ENCODE measurements at regions not wholly inside any gene's neighbourhood (a gene's known extent, or its start where the extent isn't known, plus 50 kb on each side); places are given as distances from the start of the nearest gene placed in this dataset.

DNA sequence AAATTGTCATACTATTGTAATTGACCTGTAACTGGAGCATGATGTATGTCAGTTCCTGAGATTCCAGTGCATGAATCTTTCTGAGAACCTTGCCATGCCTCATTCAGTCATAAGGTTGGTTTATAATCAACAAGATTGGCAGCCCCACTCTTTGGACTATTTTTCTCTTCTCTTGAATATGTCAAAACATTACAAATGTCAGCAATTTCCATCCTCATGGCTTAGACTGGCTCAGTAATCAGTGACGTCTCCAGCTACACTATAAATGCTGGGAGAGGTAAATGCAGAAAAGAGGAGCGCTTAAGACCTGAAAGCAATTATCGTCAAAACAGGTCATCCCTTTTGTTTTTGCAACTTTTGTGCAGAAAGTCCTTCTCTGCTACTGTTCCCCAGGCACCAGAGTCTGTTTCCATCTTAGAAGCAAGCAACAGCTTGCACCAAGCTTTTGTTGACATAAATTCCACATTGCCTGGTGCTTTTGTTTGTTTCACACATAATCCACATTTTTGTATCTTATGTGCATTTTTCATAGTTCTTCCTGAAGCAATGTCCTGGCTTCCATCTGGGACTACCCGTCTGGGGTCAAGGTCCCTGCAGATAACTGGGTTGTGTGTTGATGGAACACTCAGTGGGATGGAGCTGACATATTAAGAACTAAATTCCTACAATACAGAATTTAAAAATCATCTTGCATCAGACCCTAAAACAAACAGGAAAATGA lies 149.8 kb downstream of the OSR1 start:
- no peak for DNase-seq
- no peak for TF ChIP-seq CTCF (IDR thresholded peaks at IDR 0.05; ENCODE audit: low read depth, low read length)
- H3K4me3 ChIP-seq (ENCODE audit: low read depth, low read length) = no peak overlapping the region
- no peaks in the 10 kb centered on the region for H3K4me1 ChIP-seq
- H3K36me3 ChIP-seq = no peaks in the 10 kb centered on the region
- no peaks in the 10 kb centered on the region for H3K27me3 ChIP-seq
- H3K9me3 ChIP-seq = no peaks in the 10 kb centered on the region

DNA sequence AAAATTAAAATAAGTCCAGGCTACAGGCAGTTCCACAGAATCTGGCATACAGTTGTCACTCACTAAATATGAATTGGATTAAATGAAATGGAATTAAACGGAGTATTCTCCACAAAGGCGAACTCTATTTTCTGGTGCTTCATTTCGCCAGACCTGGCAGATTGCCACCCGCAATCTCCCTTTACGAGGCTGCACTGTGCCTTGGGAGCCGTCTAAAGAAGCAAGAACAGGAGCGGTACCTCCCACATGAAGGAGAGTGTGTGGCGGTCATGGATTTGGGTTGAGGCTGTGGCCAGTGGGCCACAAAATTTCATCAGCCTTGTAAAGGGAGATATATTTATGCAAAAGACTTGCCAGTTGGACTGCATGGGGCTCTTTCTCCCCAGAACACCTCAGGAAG lies 151.0 kb downstream of the OSR1 start:
- no peak for DNase-seq
- H3K9me3 ChIP-seq = no peaks in the 10 kb centered on the region
- no peaks in the 10 kb centered on the region for H3K4me1 ChIP-seq
- no peak overlapping the region for H3K4me3 ChIP-seq (ENCODE audit: low read depth, low read length)
- H3K27me3 ChIP-seq = no peaks in the 10 kb centered on the region
- no peak for TF ChIP-seq CTCF (IDR thresholded peaks at IDR 0.05; ENCODE audit: low read depth, low read length)
- H3K36me3 ChIP-seq = no peaks in the 10 kb centered on the region

DNA sequence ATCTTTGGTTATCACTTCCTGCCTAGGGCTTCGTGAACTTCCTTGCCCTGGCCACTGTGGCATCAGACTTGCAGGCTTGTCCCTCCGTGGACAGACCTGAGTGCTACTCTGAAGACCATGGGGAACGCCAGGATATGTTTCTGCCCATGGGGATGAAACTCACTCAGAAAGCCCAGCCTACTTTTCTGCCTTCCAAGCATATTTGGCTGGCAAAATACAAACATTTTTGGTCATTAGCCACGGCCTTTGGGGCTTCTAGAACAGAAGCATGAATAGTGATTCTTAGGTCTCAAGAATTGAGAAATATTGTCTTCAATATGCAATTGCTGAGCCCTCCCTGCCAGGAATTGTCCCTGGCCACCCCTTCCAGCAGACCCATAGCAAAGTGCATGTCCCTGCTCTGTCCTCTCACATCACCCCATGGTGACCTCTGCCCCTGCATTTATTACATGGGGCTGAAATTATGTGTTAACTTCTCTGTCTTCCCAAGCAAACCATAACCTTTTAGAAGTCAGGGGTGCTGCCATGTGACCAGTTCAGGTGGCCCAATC lies 152.4 kb downstream of the OSR1 start:
- Histone ChIP-seq H3K4me3 (ENCODE audit: low read depth, low read length) (no peak overlapping the region), H3K4me1 (no peaks in the 10 kb centered on the region), H3K36me3 (no peaks in the 10 kb centered on the region), H3K27me3 (no peaks in the 10 kb centered on the region), H3K9me3 (no peaks in the 10 kb centered on the region)
- no peak for DNase-seq
- TF ChIP-seq CTCF (IDR thresholded peaks at IDR 0.05; ENCODE audit: low read depth, low read length) = no peak

DNA sequence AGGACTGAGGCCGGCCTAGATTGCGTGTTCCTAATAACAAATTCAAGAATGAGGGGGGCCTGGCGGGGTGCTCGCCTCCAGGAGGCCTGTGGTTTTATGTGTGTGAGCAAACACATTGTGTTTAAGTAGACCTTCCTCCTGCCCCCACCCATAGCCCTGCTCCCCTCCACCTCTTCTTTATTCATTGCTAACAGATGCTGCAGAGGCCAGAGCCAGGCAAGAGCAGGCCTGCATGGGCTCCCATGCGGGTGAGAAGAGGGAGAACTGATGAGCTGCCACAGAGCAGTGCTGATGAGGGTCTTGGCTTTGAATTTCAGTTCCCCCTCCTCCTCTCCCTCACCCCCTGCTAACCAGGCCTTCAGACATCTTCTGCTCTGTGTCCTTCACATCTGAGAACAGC lies 154.6 kb downstream of the OSR1 start:
- Histone ChIP-seq H3K4me1 (no peaks in the 10 kb centered on the region), H3K27me3 (no peaks in the 10 kb centered on the region), H3K9me3 (no peaks in the 10 kb centered on the region), H3K4me3 (ENCODE audit: low read depth, low read length) (no peak overlapping the region), H3K36me3 (no peaks in the 10 kb centered on the region)
- TF ChIP-seq CTCF (IDR thresholded peaks at IDR 0.05; ENCODE audit: low read depth, low read length) = no peak
- DNase-seq = no peak

DNA sequence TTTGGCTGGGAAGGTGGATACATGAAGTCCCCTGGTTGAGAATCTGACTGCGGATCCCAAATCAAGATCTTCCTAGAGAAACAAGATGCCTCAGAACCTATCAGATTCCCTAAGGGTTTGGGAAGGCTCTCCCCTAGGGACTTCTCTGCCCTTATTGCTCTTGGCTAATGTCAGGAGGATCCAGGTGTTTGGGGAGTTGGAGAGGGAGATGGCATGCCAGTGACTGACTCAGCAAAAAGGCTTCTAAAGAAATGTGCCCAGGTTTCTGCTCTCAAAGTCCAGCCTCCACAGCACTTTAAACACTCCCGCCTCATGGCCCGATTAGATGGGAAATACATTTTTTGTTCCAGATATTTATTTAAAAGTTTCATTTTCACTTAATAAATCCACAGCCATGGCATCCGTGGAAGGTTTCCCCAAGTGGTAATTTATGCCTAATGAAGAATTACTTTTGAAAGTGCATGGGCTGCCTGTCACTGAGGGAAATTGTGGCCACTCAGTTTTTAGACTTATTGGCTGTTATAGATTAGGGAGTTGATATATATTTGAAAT lies 156.4 kb downstream of the OSR1 start:
- Histone ChIP-seq H3K36me3 (no peaks in the 10 kb centered on the region), H3K9me3 (no peaks in the 10 kb centered on the region), H3K4me1 (no peaks in the 10 kb centered on the region), H3K4me3 (ENCODE audit: low read depth, low read length) (no peak overlapping the region), H3K27me3 (no peaks in the 10 kb centered on the region)
- TF ChIP-seq CTCF (IDR thresholded peaks at IDR 0.05; ENCODE audit: low read depth, low read length) = no peak
- DNase-seq = no peak

DNA sequence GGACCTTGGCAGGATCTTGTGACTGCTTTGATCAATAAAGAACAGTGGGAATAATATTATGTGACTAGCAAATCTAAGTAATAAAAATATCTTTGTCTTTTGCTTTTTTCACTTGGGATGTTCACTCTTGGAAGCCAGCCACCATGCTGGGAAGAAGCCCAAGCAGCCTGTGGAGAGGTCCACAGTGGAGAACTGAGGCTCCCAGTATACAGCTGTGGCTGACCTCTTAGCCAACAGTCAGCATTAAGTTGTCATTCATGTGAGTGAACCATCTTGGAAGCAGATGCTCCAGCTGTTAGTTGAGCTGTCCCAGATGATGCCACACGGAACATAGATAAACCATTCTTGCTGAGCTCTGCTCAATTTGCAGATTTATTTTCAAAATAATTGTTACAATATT lies 160.0 kb downstream of the OSR1 start:
- no peak for TF ChIP-seq CTCF (IDR thresholded peaks at IDR 0.05; ENCODE audit: low read depth, low read length)
- Histone ChIP-seq H3K27me3 (no peaks in the 10 kb centered on the region), H3K9me3 (no peaks in the 10 kb centered on the region), H3K4me1 (no peaks in the 10 kb centered on the region), H3K4me3 (ENCODE audit: low read depth, low read length) (no peak overlapping the region), H3K36me3 (no peaks in the 10 kb centered on the region)
- no peak for DNase-seq

Measured in BE2C (cell line).